IMR-90 (cell line): ENCODE measurements at regions not wholly inside any gene's neighbourhood (a gene's known extent, or its start where the extent isn't known, plus 50 kb on each side); places are given as distances from the start of the nearest gene placed in this dataset.

Experiments used
- NFE2L2 ChIP-seq: fragments of 150-350 bp; IDR thresholded peaks from 2 replicates; pipeline ENCODE4 v1.6.1; 2016; ENCODE audit warnings: low read depth, mild to moderate bottlenecking, low read length
- POLR2A ChIP-seq: IDR thresholded peaks from 2 replicates; pipeline ENCODE4 v1.6.1; 2012; ENCODE audit warnings: mild to moderate bottlenecking, low read depth, low read length
- RAD21 ChIP-seq: IDR thresholded peaks from 2 replicates; pipeline ENCODE4 v1.6.1; 2012; ENCODE audit warnings: low read length, improper control_type of control experiment
- TF ChIP-seq, protein P1 (sequence below): conservative IDR thresholded peaks from 2 replicates; pipeline ENCODE4 v1.5.1; 2012; ENCODE audit warnings: mild to moderate bottlenecking, low read depth, low read length, improper control_type of control experiment

GRCh38 chr2:209230560-209230959, 193.3 kb upstream of the MAP2 start:
- TF ChIP-seq, protein P1, sequence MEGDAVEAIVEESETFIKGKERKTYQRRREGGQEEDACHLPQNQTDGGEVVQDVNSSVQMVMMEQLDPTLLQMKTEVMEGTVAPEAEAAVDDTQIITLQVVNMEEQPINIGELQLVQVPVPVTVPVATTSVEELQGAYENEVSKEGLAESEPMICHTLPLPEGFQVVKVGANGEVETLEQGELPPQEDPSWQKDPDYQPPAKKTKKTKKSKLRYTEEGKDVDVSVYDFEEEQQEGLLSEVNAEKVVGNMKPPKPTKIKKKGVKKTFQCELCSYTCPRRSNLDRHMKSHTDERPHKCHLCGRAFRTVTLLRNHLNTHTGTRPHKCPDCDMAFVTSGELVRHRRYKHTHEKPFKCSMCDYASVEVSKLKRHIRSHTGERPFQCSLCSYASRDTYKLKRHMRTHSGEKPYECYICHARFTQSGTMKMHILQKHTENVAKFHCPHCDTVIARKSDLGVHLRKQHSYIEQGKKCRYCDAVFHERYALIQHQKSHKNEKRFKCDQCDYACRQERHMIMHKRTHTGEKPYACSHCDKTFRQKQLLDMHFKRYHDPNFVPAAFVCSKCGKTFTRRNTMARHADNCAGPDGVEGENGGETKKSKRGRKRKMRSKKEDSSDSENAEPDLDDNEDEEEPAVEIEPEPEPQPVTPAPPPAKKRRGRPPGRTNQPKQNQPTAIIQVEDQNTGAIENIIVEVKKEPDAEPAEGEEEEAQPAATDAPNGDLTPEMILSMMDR: no peak
- TF ChIP-seq RAD21: no peak
- TF ChIP-seq NFE2L2: no peak
- TF ChIP-seq POLR2A: no peak
